Hepatocyte (in vitro differentiated cells): ENCODE measurements at regions not wholly inside any gene's neighbourhood (a gene's known extent, or its start where the extent isn't known, plus 50 kb on each side); places are given as distances from the start of the nearest gene placed in this dataset.
"Not testable (repeated sequence)": the region's sequence is repeated elsewhere in the genome, so short reads cannot be mapped to it uniquely, and the experiment has no call there.

ENCODE experiments used
- CTCF ChIP-seq: fragments of 200-600 bp; sonication (generic); IDR thresholded peaks from 2 replicates; pipeline ENCODE4 v1.5.1; 2016; ENCODE audit warnings: antibody characterized with exemption, mild to moderate bottlenecking; ENCODE audit not compliant: poor library complexity
- EZH2 ChIP-seq: fragments of 200-600 bp; sonication (generic); IDR thresholded peaks from 2 replicates; pipeline ENCODE4 v1.6.1; 2016; ENCODE audit warnings: antibody characterized with exemption, mild to moderate bottlenecking, borderline replicate concordance
- EZH2phosphoT487 ChIP-seq: fragments of 200-600 bp; sonication (generic); IDR thresholded peaks from one replicate; pipeline ENCODE4 v1.6.1; 2018; ENCODE audit warnings: antibody characterized with exemption, mild to moderate bottlenecking, low read depth, moderate library complexity; ENCODE audit not compliant: unreplicated experiment, severe bottlenecking

- TF ChIP-seq CTCF, EZH2, EZH2phosphoT487: not testable (repeated sequence)
Measured at GRCh38 chr4:83903740-83904139, 367.8 kb downstream of the GPAT3 start.
